Endodermal cell (in vitro differentiated cells): ENCODE measurements at regions not wholly inside any gene's neighbourhood (a gene's known extent, or its start where the extent isn't known, plus 50 kb on each side); places are given as distances from the start of the nearest gene placed in this dataset.

Experiments
- DNase-seq: peaks from one replicate; pipeline ENCODE4 v3.0.0-alpha.2; 2017
- H3K27ac ChIP-seq: 2 replicates; pipeline ENCODE4 v1.5.1; 2013; ENCODE audit warnings: mild to moderate bottlenecking, low read depth, low read length, moderate library complexity
- H3K27me3 ChIP-seq: 2 replicates; pipeline ENCODE4 v1.6.1; 2013; ENCODE audit warnings: mild to moderate bottlenecking, low read length, moderate library complexity; ENCODE audit not compliant: insufficient read depth, control insufficient read depth, poor library complexity, severe bottlenecking
- H3K36me3 ChIP-seq: 2 replicates; pipeline ENCODE4 v1.7.0; 2013; ENCODE audit warnings: mild to moderate bottlenecking, low read length, moderate library complexity; ENCODE audit not compliant: control insufficient read depth, insufficient read depth
- H3K4me1 ChIP-seq: one replicate; pipeline ENCODE4 v1.7.0; 2013; ENCODE audit warnings: low read length; ENCODE audit not compliant: control insufficient read depth, insufficient read depth
- H3K4me3 ChIP-seq: 2 replicates; pipeline ENCODE4 v1.5.1; 2013; ENCODE audit warnings: mild to moderate bottlenecking, low read length, moderate library complexity
- H3K9ac ChIP-seq: 2 replicates; pipeline ENCODE4 v1.6.1; 2013; ENCODE audit warnings: mild to moderate bottlenecking, low read length, moderate library complexity; ENCODE audit not compliant: poor library complexity, severe bottlenecking; ENCODE audit errors: extremely low read depth
- H3K9me3 ChIP-seq: 2 replicates; pipeline ENCODE4 v1.6.1; 2013; ENCODE audit warnings: mild to moderate bottlenecking, low read length, moderate library complexity; ENCODE audit not compliant: control insufficient read depth
- H3K27ac Mint-ChIP-seq: 2 replicates; pipeline ENCODE4 v1.8.0; 2020; ENCODE audit warnings: mixed read lengths
- H3K27me3 Mint-ChIP-seq: 2 replicates; pipeline ENCODE4 v1.8.0; 2021; ENCODE audit warnings: mild to moderate bottlenecking, mixed read lengths; ENCODE audit not compliant: insufficient read depth
- H3K36me3 Mint-ChIP-seq: 2 replicates; pipeline ENCODE4 v1.8.0; 2020; ENCODE audit warnings: low read depth, mixed read lengths
- H3K4me1 Mint-ChIP-seq: 2 replicates; pipeline ENCODE4 v1.8.0; 2020; ENCODE audit warnings: mixed read lengths
- H3K4me3 Mint-ChIP-seq: 2 replicates; pipeline ENCODE4 v1.8.0; 2020; ENCODE audit warnings: mild to moderate bottlenecking, moderate library complexity, mixed read lengths
- H3K9me3 Mint-ChIP-seq: 2 replicates; pipeline ENCODE4 v1.8.0; 2020; ENCODE audit warnings: mild to moderate bottlenecking, mixed read lengths
- WGBS, 2 experiments: methylation state at CpG; one replicate each; pipeline versions ENCODE4 v1.1.5 to v1.1.7; 2013; ENCODE audit warnings: missing lambda C conversion rate in 2 of 2, mixed read lengths in 1 of 2; ENCODE audit not compliant: insufficient coverage in 1 of 2, insufficient read length in 1 of 2; 5-methylcytosine and 5-hydroxymethylcytosine counted together
- TF ChIP-seq, protein P1 (sequence below): fragments of 200-600 bp; sonication (generic); conservative IDR thresholded peaks from 2 replicates; pipeline ENCODE4 v1.5.0; 2021; ENCODE audit warnings: antibody characterized with exemption, mild to moderate bottlenecking

GRCh38 chr1:238060061-238060460, 169.3 kb upstream of the ZP4 start:
- no peak overlapping the region for H3K27ac ChIP-seq
- no peaks in the 10 kb centered on the region for H3K27me3 ChIP-seq
- H3K36me3 Mint-ChIP-seq, result peaks cover 3% of the 10 kb centered on the region
- no peaks in the 10 kb centered on the region for H3K36me3 ChIP-seq
- H3K27me3 Mint-ChIP-seq, result no peaks in the 10 kb centered on the region
- H3K9me3 ChIP-seq, result peaks cover 33% of the 10 kb centered on the region
- H3K4me1 ChIP-seq, result no peaks in the 10 kb centered on the region
- H3K27ac Mint-ChIP-seq, result no peak overlapping the region
- no peak overlapping the region for H3K4me3 ChIP-seq
- no peaks in the 10 kb centered on the region for H3K4me1 Mint-ChIP-seq
- H3K4me3 Mint-ChIP-seq, result no peak overlapping the region
- TF ChIP-seq, protein P1, sequence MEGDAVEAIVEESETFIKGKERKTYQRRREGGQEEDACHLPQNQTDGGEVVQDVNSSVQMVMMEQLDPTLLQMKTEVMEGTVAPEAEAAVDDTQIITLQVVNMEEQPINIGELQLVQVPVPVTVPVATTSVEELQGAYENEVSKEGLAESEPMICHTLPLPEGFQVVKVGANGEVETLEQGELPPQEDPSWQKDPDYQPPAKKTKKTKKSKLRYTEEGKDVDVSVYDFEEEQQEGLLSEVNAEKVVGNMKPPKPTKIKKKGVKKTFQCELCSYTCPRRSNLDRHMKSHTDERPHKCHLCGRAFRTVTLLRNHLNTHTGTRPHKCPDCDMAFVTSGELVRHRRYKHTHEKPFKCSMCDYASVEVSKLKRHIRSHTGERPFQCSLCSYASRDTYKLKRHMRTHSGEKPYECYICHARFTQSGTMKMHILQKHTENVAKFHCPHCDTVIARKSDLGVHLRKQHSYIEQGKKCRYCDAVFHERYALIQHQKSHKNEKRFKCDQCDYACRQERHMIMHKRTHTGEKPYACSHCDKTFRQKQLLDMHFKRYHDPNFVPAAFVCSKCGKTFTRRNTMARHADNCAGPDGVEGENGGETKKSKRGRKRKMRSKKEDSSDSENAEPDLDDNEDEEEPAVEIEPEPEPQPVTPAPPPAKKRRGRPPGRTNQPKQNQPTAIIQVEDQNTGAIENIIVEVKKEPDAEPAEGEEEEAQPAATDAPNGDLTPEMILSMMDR, result no peak
- WGBS, 2 experiments, result 94% methylated on average over 2 of the region's 2 CpGs; no CpG with 5 or more reads in 1 of the 2 experiments
- H3K9me3 Mint-ChIP-seq, result peaks cover 27% of the 10 kb centered on the region
- DNase-seq, result no peak
- no peak overlapping the region for H3K9ac ChIP-seq

GRCh38 chr1:238052496-238053266, 162.0 kb upstream of the ZP4 start:
- Histone ChIP-seq H3K9me3 (peaks cover 13% of the 10 kb centered on the region), H3K27ac (no peak overlapping the region), H3K9ac (no peak overlapping the region), H3K4me3 (no peak overlapping the region), H3K4me1 (no peaks in the 10 kb centered on the region), H3K36me3 (no peaks in the 10 kb centered on the region), H3K27me3 (no peaks in the 10 kb centered on the region)
- 92 to 93% methylated on average over 4 of the region's 4 CpGs for WGBS, 2 experiments
- TF ChIP-seq, protein P1, result no peak
- DNase-seq, result no peak
- peaks cover 3% of the 10 kb centered on the region for H3K4me1 Mint-ChIP-seq
- H3K36me3 Mint-ChIP-seq, result peaks cover 3% of the 10 kb centered on the region
- no peak overlapping the region for H3K27ac Mint-ChIP-seq
- no peak overlapping the region for H3K4me3 Mint-ChIP-seq
- no peaks in the 10 kb centered on the region for H3K27me3 Mint-ChIP-seq
- H3K9me3 Mint-ChIP-seq, result peaks cover 16% of the 10 kb centered on the region

- Histone ChIP-seq H3K9ac (no peak overlapping the region), H3K27me3 (no peaks in the 10 kb centered on the region), H3K4me3 (no peak overlapping the region), H3K9me3 (no peaks in the 10 kb centered on the region), H3K27ac (no peak overlapping the region), H3K4me1 (no peaks in the 10 kb centered on the region), H3K36me3 (no peaks in the 10 kb centered on the region)
- Mint-ChIP-seq H3K4me1 (peaks cover 14% of the 10 kb centered on the region), H3K27me3 (no peaks in the 10 kb centered on the region), H3K4me3 (no peak overlapping the region), H3K36me3 (no peaks in the 10 kb centered on the region), H3K9me3 (peaks cover 5% of the 10 kb centered on the region), H3K27ac (no peak overlapping the region)
- 100% methylated on average over 1 of the region's 1 CpG for WGBS, 2 experiments
- TF ChIP-seq, protein P1, result no peak
- DNase-seq, result no peak
Observed at GRCh38 chr1:238029126-238029525, 138.4 kb upstream of the ZP4 start.
